ENCODE measurements at regions not wholly inside any gene's neighbourhood (a gene's known extent, or its start where the extent isn't known, plus 50 kb on each side); places are given as distances from the start of the nearest gene placed in this dataset.

DNA sequence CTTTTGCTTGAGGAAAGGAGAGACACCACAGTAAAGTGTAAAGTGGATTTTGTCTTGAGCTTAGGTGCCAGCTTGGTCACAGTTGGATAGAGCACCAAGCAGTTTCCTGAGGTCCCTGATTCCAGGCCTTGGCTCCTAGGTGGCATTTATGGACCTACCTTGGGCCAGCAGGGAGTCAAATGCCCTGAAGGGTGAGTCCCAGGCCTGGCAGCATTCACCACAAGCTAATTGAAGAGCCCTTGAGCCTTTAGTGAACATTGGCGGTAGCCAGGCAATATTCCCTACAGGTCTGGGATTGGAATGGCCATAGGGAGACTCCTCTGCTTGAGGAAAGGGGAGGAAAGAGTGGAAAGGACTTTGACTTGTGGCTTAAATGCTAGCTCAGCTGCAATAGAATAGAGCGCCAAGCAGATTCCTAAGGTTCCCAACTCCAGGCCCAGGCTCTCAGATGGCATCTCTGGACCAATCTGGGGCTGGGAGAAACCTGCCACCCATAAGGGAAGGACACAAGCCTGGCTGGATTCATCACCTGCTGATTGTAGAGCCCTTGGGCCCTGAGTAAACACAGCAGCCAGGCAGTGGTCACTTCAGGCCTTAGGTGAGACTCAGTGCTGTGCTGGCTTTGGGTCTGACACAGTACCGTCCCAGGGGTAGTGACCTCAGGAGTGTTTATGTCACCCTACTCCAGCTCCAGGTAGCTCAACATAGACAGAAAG, 137.5 kb upstream of the OTOS start:
- Histone ChIP-seq H3K27me3 (no peaks in the 10 kb centered on the region), H3K9me3 (ENCODE audit: low read depth) (no peaks in the 10 kb centered on the region), H3K27ac (no peak overlapping the region), H3K4me3 (no peak overlapping the region), H3K36me3 (replicated peaks; ENCODE audit: insufficient read depth, low read depth) (no peaks in the 10 kb centered on the region), H3K4me1 (ENCODE audit: insufficient read depth) (no peaks in the 10 kb centered on the region), H4K20me1 (ENCODE audit: insufficient read depth, poor library complexity, severe bottlenecking) (no peaks in the 10 kb centered on the region), H2AFZ (no peak overlapping the region), H3K4me2 (no peak overlapping the region), H3K9me2 (replicated peaks; ENCODE audit: insufficient read depth) (no peaks in the 10 kb centered on the region), H3K79me2 (no peaks in the 10 kb centered on the region)
- 75% methylated on average over 3 of the region's 3 CpGs for WGBS (ENCODE audit: low lambda C conversion rate, missing lambda C conversion rate)
- TF ChIP-seq EZH2 (IDR thresholded peaks at IDR 0.05; ENCODE audit: borderline replicate concordance) (no peak), EZH2phosphoT487 (IDR thresholded peaks at IDR 0.05; ENCODE audit: low read depth, severe bottlenecking, unreplicated experiment) (no peak)
- TF ChIP-seq, protein P1, sequence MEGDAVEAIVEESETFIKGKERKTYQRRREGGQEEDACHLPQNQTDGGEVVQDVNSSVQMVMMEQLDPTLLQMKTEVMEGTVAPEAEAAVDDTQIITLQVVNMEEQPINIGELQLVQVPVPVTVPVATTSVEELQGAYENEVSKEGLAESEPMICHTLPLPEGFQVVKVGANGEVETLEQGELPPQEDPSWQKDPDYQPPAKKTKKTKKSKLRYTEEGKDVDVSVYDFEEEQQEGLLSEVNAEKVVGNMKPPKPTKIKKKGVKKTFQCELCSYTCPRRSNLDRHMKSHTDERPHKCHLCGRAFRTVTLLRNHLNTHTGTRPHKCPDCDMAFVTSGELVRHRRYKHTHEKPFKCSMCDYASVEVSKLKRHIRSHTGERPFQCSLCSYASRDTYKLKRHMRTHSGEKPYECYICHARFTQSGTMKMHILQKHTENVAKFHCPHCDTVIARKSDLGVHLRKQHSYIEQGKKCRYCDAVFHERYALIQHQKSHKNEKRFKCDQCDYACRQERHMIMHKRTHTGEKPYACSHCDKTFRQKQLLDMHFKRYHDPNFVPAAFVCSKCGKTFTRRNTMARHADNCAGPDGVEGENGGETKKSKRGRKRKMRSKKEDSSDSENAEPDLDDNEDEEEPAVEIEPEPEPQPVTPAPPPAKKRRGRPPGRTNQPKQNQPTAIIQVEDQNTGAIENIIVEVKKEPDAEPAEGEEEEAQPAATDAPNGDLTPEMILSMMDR (IDR thresholded peaks at IDR 0.05; ENCODE audit: poor library complexity): no peak
- DNase-seq (ENCODE audit: low spot score): no peak

DNA sequence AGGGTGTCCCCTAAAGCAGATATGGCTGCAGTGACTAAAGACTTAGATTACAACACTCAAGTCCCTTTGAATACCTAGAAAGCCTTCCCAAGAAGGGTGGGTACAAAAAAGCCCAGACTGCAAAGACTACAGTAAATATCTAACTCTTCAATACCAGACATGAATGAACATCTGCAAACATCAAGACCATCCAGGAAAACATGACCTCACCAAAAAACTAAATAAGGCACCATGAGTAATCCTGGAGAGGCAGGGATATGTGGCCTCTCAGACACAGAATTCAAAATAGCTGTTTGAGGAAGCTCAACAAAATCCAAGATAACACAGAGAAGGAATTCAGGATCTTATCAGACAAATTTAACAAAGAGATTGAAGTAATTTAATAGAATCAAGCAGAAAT, 138.2 kb upstream of the OTOS start:
- no peaks in the 10 kb centered on the region for H3K27me3 ChIP-seq
- H3K9me3 ChIP-seq (ENCODE audit: low read depth): no peaks in the 10 kb centered on the region
- no peaks in the 10 kb centered on the region for H4K20me1 ChIP-seq (ENCODE audit: insufficient read depth, poor library complexity, severe bottlenecking)
- H3K79me2 ChIP-seq: no peaks in the 10 kb centered on the region
- no peak for DNase-seq (ENCODE audit: low spot score)
- H3K4me3 ChIP-seq: no peak overlapping the region
- H3K4me2 ChIP-seq: no peak overlapping the region
- no peaks in the 10 kb centered on the region for H3K36me3 ChIP-seq (replicated peaks; ENCODE audit: insufficient read depth, low read depth)
- H3K27ac ChIP-seq: no peak overlapping the region
- H3K9me2 ChIP-seq (replicated peaks; ENCODE audit: insufficient read depth): no peaks in the 10 kb centered on the region
- TF ChIP-seq, protein P1 (IDR thresholded peaks at IDR 0.05; ENCODE audit: poor library complexity): no peak
- no peak for TF ChIP-seq EZH2phosphoT487 (IDR thresholded peaks at IDR 0.05; ENCODE audit: low read depth, severe bottlenecking, unreplicated experiment)
- TF ChIP-seq EZH2 (IDR thresholded peaks at IDR 0.05; ENCODE audit: borderline replicate concordance): no peak
- no peak overlapping the region for H2AFZ ChIP-seq
- H3K4me1 ChIP-seq (ENCODE audit: insufficient read depth): no peaks in the 10 kb centered on the region

DNA sequence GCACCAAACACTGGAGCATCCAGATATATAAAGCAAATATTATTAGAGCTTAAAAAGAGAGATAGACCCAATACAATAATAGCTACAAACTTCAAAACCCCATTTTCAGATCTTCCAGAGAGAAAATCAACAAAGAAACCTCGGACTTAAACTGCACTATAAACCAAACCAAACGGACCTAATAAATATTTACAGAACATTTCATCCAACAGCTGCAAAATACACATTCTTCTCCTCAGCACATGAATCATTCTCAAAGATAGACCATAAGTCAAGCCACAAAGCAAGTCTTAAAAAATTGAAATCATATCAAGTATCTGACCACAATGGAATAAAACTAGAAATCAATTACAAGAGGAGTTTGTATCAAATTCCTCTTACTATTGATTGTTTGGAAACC, 140.2 kb upstream of the OTOS start:
- no peak for DNase-seq (ENCODE audit: low spot score)
- H3K4me1 ChIP-seq (ENCODE audit: insufficient read depth): no peaks in the 10 kb centered on the region
- H3K36me3 ChIP-seq (replicated peaks; ENCODE audit: insufficient read depth, low read depth): no peaks in the 10 kb centered on the region
- no peaks in the 10 kb centered on the region for H3K9me2 ChIP-seq (replicated peaks; ENCODE audit: insufficient read depth)
- no peaks in the 10 kb centered on the region for H3K27me3 ChIP-seq
- H3K4me3 ChIP-seq: no peak overlapping the region
- H3K9me3 ChIP-seq (ENCODE audit: low read depth): no peaks in the 10 kb centered on the region
- H3K27ac ChIP-seq: no peak overlapping the region
- no peaks in the 10 kb centered on the region for H3K79me2 ChIP-seq
- H2AFZ ChIP-seq: no peak overlapping the region
- TF ChIP-seq, protein P1 (IDR thresholded peaks at IDR 0.05; ENCODE audit: poor library complexity): no peak
- TF ChIP-seq EZH2 (IDR thresholded peaks at IDR 0.05; ENCODE audit: borderline replicate concordance) (no peak), EZH2phosphoT487 (IDR thresholded peaks at IDR 0.05; ENCODE audit: low read depth, severe bottlenecking, unreplicated experiment) (no peak)
- H3K4me2 ChIP-seq: no peak overlapping the region
- no peaks in the 10 kb centered on the region for H4K20me1 ChIP-seq (ENCODE audit: insufficient read depth, poor library complexity, severe bottlenecking)
- WGBS (ENCODE audit: low lambda C conversion rate, missing lambda C conversion rate): 40% methylated on average over 2 of the region's 2 CpGs
